ENCODE measurements at regions not wholly inside any gene's neighbourhood (a gene's known extent, or its start where the extent isn't known, plus 50 kb on each side); places are given as distances from the start of the nearest gene placed in this dataset.

DNA sequence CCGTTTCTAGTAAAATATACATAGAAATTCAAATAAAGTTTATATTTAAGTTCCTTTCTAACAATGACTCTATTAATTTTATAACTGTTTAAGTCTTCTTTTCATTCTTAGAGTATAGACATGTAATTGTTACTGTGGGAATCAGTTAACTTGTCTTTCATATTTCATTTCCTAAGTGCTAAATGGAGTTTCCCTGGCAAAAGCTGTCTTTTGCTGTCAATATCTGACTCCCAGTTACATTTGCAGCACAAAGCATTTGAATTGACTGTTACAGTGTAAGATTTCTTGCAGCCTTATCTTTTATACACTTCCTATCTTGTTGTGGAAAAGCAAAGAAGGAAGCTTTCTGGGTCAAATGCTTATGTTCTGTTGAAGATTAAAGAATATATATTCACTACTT lies 1026.3 kb downstream of the CDH9 start:
- FAIRE-seq (no peak), DNase-seq (ENCODE audit: insufficient read length, low spot score) (no peak)
- TF ChIP-seq POLR2A (IDR thresholded peaks at IDR 0.05; ENCODE audit: low read depth, low read length) (no peak), TAF1 (IDR thresholded peaks at IDR 0.05; ENCODE audit: low read depth, low read length) (no peak), SPI1 (IDR thresholded peaks at IDR 0.05; ENCODE audit: low read depth, low read length) (no peak), POU2F2 (IDR thresholded peaks at IDR 0.05; ENCODE audit: low read depth, low read length) (no peak), PAX5 (IDR thresholded peaks at IDR 0.05; ENCODE audit: insufficient read depth, low read length, severe bottlenecking) (no peak), POLR2AphosphoS5 (IDR thresholded peaks at IDR 0.05; ENCODE audit: low read depth, low read length) (no peak)

DNA sequence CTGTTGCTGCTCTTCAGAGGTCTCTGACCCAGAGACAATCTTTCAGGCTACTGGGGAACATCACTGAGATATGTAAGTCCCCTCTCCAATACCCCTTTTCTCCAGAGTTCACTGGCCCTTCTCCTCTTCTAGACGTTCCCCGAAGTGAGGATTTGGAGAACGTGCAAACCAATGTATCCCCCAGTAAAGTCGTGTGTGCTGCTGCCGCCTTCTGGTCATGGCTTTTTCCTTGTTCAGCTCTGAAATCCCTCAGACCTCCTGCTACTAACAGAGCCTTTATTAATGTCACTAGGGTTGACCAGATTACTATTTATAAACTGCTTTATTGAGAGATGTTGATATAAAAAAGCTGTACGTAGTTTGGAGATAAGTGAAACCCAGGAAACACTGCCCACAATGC lies 1028.6 kb downstream of the CDH9 start:
- DNase-seq (ENCODE audit: insufficient read length, low spot score) = no peak
- no peak for FAIRE-seq

GRCh38 chr5:26003966-26004365 lies 1034.4 kb downstream of the CDH9 start:
- DNase-seq (ENCODE audit: insufficient read length, low spot score) (no peak), FAIRE-seq (no peak)
- no peak for TF ChIP-seq PAX5 (IDR thresholded peaks at IDR 0.05; ENCODE audit: insufficient read depth, low read length, severe bottlenecking)
- TF ChIP-seq POLR2A (IDR thresholded peaks at IDR 0.05; ENCODE audit: low read depth, low read length) = no peak
- no peak for TF ChIP-seq POU2F2 (IDR thresholded peaks at IDR 0.05; ENCODE audit: low read depth, low read length)
- no peak for TF ChIP-seq TAF1 (IDR thresholded peaks at IDR 0.05; ENCODE audit: low read depth, low read length)
- TF ChIP-seq POLR2AphosphoS5 (IDR thresholded peaks at IDR 0.05; ENCODE audit: low read depth, low read length) = no peak
- TF ChIP-seq SPI1 (IDR thresholded peaks at IDR 0.05; ENCODE audit: low read depth, low read length) = no peak

More for the DNA sequence above, 1028.6 kb downstream of the CDH9 start:
- no peak for TF ChIP-seq POLR2A (IDR thresholded peaks at IDR 0.05; ENCODE audit: low read depth, low read length)

GRCh38 chr5:25995209-25995608 lies 1043.2 kb downstream of the CDH9 start:
- DNase-seq (ENCODE audit: insufficient read length, low spot score) = no peak
- TF ChIP-seq PAX5 (IDR thresholded peaks at IDR 0.05; ENCODE audit: insufficient read depth, low read length, severe bottlenecking) (no peak), POLR2A (IDR thresholded peaks at IDR 0.05; ENCODE audit: low read depth, low read length) (no peak), TAF1 (IDR thresholded peaks at IDR 0.05; ENCODE audit: low read depth, low read length) (no peak), SPI1 (IDR thresholded peaks at IDR 0.05; ENCODE audit: low read depth, low read length) (no peak), POLR2AphosphoS5 (IDR thresholded peaks at IDR 0.05; ENCODE audit: low read depth, low read length) (no peak), POU2F2 (IDR thresholded peaks at IDR 0.05; ENCODE audit: low read depth, low read length) (no peak)
- no peak for FAIRE-seq

- no peak for DNase-seq (ENCODE audit: insufficient read length, low spot score)
- no peak for FAIRE-seq
- no peak for TF ChIP-seq POU2F2 (IDR thresholded peaks at IDR 0.05; ENCODE audit: low read depth, low read length)
- no peak for TF ChIP-seq TAF1 (IDR thresholded peaks at IDR 0.05; ENCODE audit: low read depth, low read length)
- no peak for TF ChIP-seq POLR2AphosphoS5 (IDR thresholded peaks at IDR 0.05; ENCODE audit: low read depth, low read length)
- TF ChIP-seq POLR2A (IDR thresholded peaks at IDR 0.05; ENCODE audit: low read depth, low read length) = no peak
Observed at GRCh38 chr5:25993701-25994100, 1044.7 kb downstream of the CDH9 start.

DNA sequence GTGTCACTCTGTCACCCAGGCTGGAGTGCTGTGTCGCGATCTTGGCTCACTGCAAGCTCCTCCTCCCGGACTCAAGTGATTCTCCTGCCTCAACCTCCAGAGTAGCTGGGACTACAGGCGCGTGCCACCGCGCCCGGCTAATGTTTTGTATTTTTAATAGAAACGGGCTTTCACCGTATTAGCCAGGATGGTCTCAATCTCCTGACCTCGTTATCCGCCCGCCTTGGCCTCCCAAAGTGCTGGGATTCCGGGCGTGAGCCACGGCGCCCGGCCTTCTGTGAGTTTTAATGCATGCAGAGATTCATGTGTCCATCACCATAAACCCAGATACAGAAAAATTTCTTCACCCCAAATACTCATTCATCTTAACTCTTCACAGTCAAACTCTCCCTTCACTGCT lies 1046.7 kb downstream of the CDH9 start:
- FAIRE-seq (no peak), DNase-seq (ENCODE audit: insufficient read length, low spot score) (no peak)
- TF ChIP-seq POLR2A (IDR thresholded peaks at IDR 0.05; ENCODE audit: low read depth, low read length) = no peak
- no peak for TF ChIP-seq POU2F2 (IDR thresholded peaks at IDR 0.05; ENCODE audit: low read depth, low read length)
- TF ChIP-seq SPI1 (IDR thresholded peaks at IDR 0.05; ENCODE audit: low read depth, low read length) = no peak
- TF ChIP-seq TAF1 (IDR thresholded peaks at IDR 0.05; ENCODE audit: low read depth, low read length) = no peak
- TF ChIP-seq PAX5 (IDR thresholded peaks at IDR 0.05; ENCODE audit: insufficient read depth, low read length, severe bottlenecking) = no peak
- TF ChIP-seq POLR2AphosphoS5 (IDR thresholded peaks at IDR 0.05; ENCODE audit: low read depth, low read length) = no peak

GRCh38 chr5:25990771-25991170 lies 1047.6 kb downstream of the CDH9 start:
- TF ChIP-seq POU2F2 (IDR thresholded peaks at IDR 0.05; ENCODE audit: low read depth, low read length) (no peak), POLR2A (IDR thresholded peaks at IDR 0.05; ENCODE audit: low read depth, low read length) (no peak), TAF1 (IDR thresholded peaks at IDR 0.05; ENCODE audit: low read depth, low read length) (no peak), POLR2AphosphoS5 (IDR thresholded peaks at IDR 0.05; ENCODE audit: low read depth, low read length) (no peak), SPI1 (IDR thresholded peaks at IDR 0.05; ENCODE audit: low read depth, low read length) (no peak), PAX5 (IDR thresholded peaks at IDR 0.05; ENCODE audit: insufficient read depth, low read length, severe bottlenecking) (no peak)
- DNase-seq (ENCODE audit: insufficient read length, low spot score) (no peak), FAIRE-seq (no peak)

DNA sequence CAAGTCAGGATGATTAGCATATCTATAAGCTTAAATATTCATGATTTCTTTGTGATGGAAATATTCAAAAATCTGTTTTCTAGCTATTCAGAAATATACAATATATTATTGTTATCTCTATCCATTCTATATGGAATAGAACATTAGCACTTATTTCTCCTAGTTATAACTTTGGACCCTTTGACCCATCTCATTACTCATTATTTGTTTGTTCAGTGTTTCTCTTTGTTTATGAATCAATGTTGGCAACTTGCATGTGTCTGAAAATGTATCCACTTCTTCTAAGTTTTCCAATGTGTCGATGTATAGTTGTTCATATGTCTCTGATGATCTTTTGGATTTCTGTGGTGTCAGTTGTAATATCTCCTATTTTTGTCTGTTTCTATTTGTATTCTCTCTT lies 1059.3 kb downstream of the CDH9 start:
- no peak for FAIRE-seq
- TF ChIP-seq TAF1 (IDR thresholded peaks at IDR 0.05; ENCODE audit: low read depth, low read length) (no peak), POU2F2 (IDR thresholded peaks at IDR 0.05; ENCODE audit: low read depth, low read length) (no peak), POLR2AphosphoS5 (IDR thresholded peaks at IDR 0.05; ENCODE audit: low read depth, low read length) (no peak), POLR2A (IDR thresholded peaks at IDR 0.05; ENCODE audit: low read depth, low read length) (no peak), PAX5 (IDR thresholded peaks at IDR 0.05; ENCODE audit: insufficient read depth, low read length, severe bottlenecking) (no peak), SPI1 (IDR thresholded peaks at IDR 0.05; ENCODE audit: low read depth, low read length) (no peak)
- DNase-seq (ENCODE audit: insufficient read length, low spot score) = no peak

- DNase-seq (ENCODE audit: insufficient read length, low spot score) (no peak), FAIRE-seq (no peak)
- TF ChIP-seq TAF1 (IDR thresholded peaks at IDR 0.05; ENCODE audit: low read depth, low read length) (no peak), POLR2A (IDR thresholded peaks at IDR 0.05; ENCODE audit: low read depth, low read length) (no peak), POU2F2 (IDR thresholded peaks at IDR 0.05; ENCODE audit: low read depth, low read length) (no peak), SPI1 (IDR thresholded peaks at IDR 0.05; ENCODE audit: low read depth, low read length) (no peak)
Observed at GRCh38 chr5:25975885-25976284, 1062.5 kb downstream of the CDH9 start.

GRCh38 chr5:25974451-25974850 lies 1063.9 kb downstream of the CDH9 start:
- FAIRE-seq (no peak), DNase-seq (ENCODE audit: insufficient read length, low spot score) (no peak)
- no peak for TF ChIP-seq PAX5 (IDR thresholded peaks at IDR 0.05; ENCODE audit: insufficient read depth, low read length, severe bottlenecking)
- no peak for TF ChIP-seq SPI1 (IDR thresholded peaks at IDR 0.05; ENCODE audit: low read depth, low read length)
- no peak for TF ChIP-seq TAF1 (IDR thresholded peaks at IDR 0.05; ENCODE audit: low read depth, low read length)
- TF ChIP-seq POLR2A (IDR thresholded peaks at IDR 0.05; ENCODE audit: low read depth, low read length) = no peak
- no peak for TF ChIP-seq POU2F2 (IDR thresholded peaks at IDR 0.05; ENCODE audit: low read depth, low read length)
- no peak for TF ChIP-seq POLR2AphosphoS5 (IDR thresholded peaks at IDR 0.05; ENCODE audit: low read depth, low read length)
